ENCODE measurements at regions not wholly inside any gene's neighbourhood (a gene's known extent, or its start where the extent isn't known, plus 50 kb on each side); places are given as distances from the start of the nearest gene placed in this dataset.
A peak's percentile ranks its signal among the peaks of the same experiment; 100 is the strongest.

DNA sequence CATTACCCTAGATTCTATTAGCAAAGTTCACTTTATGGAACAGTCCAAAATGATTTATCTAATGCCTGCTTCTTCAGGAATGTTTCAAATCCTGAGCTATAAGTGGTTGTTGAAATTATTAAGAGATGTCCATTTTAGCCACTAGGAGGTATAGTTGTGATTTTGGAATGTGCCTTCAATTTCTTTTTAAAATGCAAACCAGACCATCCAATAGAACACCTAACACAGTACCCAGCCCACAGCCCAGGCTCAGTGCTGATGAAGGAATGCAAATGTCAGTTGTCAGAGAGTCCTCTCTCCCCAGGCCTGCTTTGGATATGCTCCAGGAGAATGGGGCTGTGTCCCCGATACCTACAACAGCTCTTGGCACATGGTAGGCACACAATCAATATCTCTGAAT is 85.8 kb upstream of the E2F8 start:
- Histone ChIP-seq H3K27me3 (no peaks in the 10 kb centered on the region), H3K36me3 (no peaks in the 10 kb centered on the region), H3K9me3 (peaks cover 0 to 3% (median 0%) of the 10 kb centered on the region in 4 donors), H3K4me1 (peaks cover 0 to 8% (median 2%) of the 10 kb centered on the region in 4 donors), H3K4me3 (no peak overlapping the region), H3K27ac (no peak overlapping the region)
- WGBS, 2 donors, result 84% methylated on average over 1 of the region's 1 CpG; no CpG with 5 or more reads in 1 of the 2 donors
- ATAC-seq (ENCODE audit: low FRiP score in 2 of 2) (peak in 1 of 2 donors; percentile 15), DNase-seq (no peak)
- TF ChIP-seq POLR2AphosphoS5 (IDR thresholded peaks at IDR 0.05), result no peak
- TF ChIP-seq EP300 (IDR thresholded peaks at IDR 0.05), result no peak
- no peak for TF ChIP-seq POLR2A (IDR thresholded peaks at IDR 0.05)
- TF ChIP-seq, protein P1, sequence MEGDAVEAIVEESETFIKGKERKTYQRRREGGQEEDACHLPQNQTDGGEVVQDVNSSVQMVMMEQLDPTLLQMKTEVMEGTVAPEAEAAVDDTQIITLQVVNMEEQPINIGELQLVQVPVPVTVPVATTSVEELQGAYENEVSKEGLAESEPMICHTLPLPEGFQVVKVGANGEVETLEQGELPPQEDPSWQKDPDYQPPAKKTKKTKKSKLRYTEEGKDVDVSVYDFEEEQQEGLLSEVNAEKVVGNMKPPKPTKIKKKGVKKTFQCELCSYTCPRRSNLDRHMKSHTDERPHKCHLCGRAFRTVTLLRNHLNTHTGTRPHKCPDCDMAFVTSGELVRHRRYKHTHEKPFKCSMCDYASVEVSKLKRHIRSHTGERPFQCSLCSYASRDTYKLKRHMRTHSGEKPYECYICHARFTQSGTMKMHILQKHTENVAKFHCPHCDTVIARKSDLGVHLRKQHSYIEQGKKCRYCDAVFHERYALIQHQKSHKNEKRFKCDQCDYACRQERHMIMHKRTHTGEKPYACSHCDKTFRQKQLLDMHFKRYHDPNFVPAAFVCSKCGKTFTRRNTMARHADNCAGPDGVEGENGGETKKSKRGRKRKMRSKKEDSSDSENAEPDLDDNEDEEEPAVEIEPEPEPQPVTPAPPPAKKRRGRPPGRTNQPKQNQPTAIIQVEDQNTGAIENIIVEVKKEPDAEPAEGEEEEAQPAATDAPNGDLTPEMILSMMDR (IDR thresholded peaks at IDR 0.05), result no peak

DNA sequence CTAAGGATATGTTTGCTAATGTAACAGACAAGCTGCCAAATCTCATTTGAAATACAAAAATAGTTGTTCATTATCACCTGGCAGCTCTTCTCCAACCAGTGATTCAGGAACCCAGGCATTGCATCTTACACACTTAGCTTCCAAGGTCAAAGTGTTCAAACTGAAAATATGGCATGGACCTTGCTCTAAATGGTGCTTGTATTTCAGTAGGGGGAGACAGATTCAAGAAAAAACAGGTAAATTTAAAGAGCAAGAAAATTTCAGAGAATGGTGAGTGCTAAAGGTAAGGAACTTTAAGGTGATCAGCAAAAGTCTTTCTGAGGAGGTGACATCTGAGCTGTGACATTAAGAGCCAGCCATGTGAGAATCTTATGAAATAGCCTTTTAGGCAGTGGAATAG is 82.8 kb upstream of the E2F8 start:
- Histone ChIP-seq H3K27me3 (no peaks in the 10 kb centered on the region), H3K36me3 (no peaks in the 10 kb centered on the region), H3K9me3 (peaks cover 0 to 3% (median 0%) of the 10 kb centered on the region in 4 donors), H3K4me1 (no peaks in the 10 kb centered on the region), H3K4me3 (no peak overlapping the region), H3K27ac (no peak overlapping the region)
- ATAC-seq (ENCODE audit: low FRiP score in 2 of 2) (no peak), DNase-seq (no peak)
- TF ChIP-seq, protein P1 (IDR thresholded peaks at IDR 0.05), result no peak
- no peak for TF ChIP-seq POLR2A (IDR thresholded peaks at IDR 0.05)
- no peak for TF ChIP-seq POLR2AphosphoS5 (IDR thresholded peaks at IDR 0.05)
- no peak for TF ChIP-seq EP300 (IDR thresholded peaks at IDR 0.05)

DNA sequence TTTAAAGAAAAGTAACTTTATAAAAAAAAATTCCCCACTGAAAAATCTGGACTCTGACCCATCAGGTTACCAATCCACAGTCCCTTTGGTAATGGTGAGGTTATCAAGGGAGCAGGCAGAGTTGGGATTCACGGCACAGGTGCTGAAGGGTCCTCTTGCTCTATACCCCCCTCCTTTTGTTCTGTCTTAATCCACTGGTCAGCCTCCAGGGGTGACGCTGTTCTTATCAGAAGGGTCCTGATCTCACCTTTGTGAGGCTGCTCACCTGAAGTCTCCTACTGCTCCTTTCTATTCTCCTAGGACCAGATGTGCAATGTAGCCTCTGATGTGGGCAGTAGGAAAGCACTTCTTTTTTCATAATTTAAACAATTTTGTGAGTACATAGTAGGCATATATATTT is 80.6 kb upstream of the E2F8 start:
- Histone ChIP-seq H3K4me1 (no peaks in the 10 kb centered on the region), H3K4me3 (no peak overlapping the region), H3K27ac (no peak overlapping the region), H3K36me3 (no peaks in the 10 kb centered on the region), H3K9me3 (peaks cover 0 to 3% (median 0%) of the 10 kb centered on the region in 4 donors), H3K27me3 (no peaks in the 10 kb centered on the region)
- 69 to 74% methylated on average over 2 of the region's 2 CpGs for WGBS, 2 donors
- DNase-seq, result no peak
- TF ChIP-seq, protein P1 (IDR thresholded peaks at IDR 0.05), result no peak
- TF ChIP-seq POLR2AphosphoS5 (IDR thresholded peaks at IDR 0.05) (no peak), POLR2A (IDR thresholded peaks at IDR 0.05) (no peak), EP300 (IDR thresholded peaks at IDR 0.05) (no peak)
- ATAC-seq (ENCODE audit: low FRiP score in 2 of 2), result no peak

DNA sequence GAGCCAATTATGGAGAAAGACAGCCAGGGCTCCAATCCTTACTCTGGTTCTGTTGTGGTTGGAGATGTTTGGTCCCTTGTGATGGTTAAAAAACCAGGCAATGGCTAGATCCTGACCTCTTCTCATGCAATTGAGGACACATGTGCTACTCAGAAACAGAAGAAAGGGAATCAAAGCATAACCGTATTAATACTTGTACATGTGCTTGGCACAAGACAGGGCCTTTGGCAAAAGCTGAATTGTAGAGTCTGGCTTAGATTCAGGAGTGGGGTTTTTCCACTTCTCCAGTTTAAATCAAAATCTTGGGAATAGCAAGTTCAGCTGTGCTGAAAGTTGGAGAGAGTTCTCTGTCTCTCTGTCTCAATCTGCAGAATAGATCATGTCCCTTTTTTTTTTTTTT is 80.1 kb upstream of the E2F8 start:
- no peak overlapping the region for H3K27ac ChIP-seq
- no peaks in the 10 kb centered on the region for H3K4me1 ChIP-seq
- ATAC-seq (ENCODE audit: low FRiP score in 2 of 2) (peak in 1 of 2 donors; percentile 78), DNase-seq (no peak)
- H3K4me3 ChIP-seq, result no peak overlapping the region
- TF ChIP-seq POLR2A (IDR thresholded peaks at IDR 0.05) (no peak), EP300 (IDR thresholded peaks at IDR 0.05) (no peak), POLR2AphosphoS5 (IDR thresholded peaks at IDR 0.05) (no peak)
- TF ChIP-seq, protein P1 (IDR thresholded peaks at IDR 0.05), result no peak
- H3K36me3 ChIP-seq, result no peaks in the 10 kb centered on the region
- H3K27me3 ChIP-seq, result no peaks in the 10 kb centered on the region
- WGBS, 2 donors, result 35 to 70% methylated on average over 1 of the region's 1 CpG
- H3K9me3 ChIP-seq, result peaks cover 0 to 3% (median 0%) of the 10 kb centered on the region in 4 donors

DNA sequence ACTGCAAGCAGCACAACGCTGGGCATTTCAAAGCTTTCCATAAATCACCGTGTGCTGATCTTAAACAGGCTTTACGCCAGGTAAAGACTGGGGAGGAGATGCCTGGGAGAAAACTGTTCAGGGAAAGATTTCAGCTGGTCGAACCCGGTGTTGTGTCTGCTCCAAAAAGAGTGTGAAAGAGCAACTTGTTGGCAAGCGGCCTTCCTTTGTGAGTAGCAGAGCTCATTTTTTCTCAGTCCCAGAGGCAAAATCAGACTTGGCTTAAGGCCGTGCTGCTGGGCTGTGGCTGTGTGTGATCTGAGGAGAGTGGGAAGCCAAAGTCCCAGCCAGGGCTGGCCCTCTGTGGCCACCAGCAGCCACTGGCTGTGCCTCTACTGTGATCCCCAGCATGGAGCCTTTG is 75.7 kb upstream of the E2F8 start:
- ATAC-seq (ENCODE audit: low FRiP score in 2 of 2) (peak; percentile 17 to 65), DNase-seq (peak in 1 of 2 donors; percentile 17)
- Histone ChIP-seq H3K36me3 (no peaks in the 10 kb centered on the region), H3K27me3 (no peaks in the 10 kb centered on the region), H3K4me3 (no peak overlapping the region), H3K4me1 (peaks cover 0 to 5% (median 4%) of the 10 kb centered on the region in 4 donors), H3K27ac (no peak overlapping the region), H3K9me3 (no peaks in the 10 kb centered on the region)
- no peak for TF ChIP-seq POLR2AphosphoS5 (IDR thresholded peaks at IDR 0.05)
- 60 to 63% methylated on average over 7 of the region's 7 CpGs for WGBS, 2 donors

Data from upper lobe of left lung (tissue), 6 donors.